T47D (cell line): ENCODE measurements at regions not wholly inside any gene's neighbourhood (a gene's known extent, or its start where the extent isn't known, plus 50 kb on each side); places are given as distances from the start of the nearest gene placed in this dataset.
A peak's percentile ranks its signal among the peaks of the same experiment; 100 is the strongest.
"Not testable (repeated sequence)": the region's sequence is repeated elsewhere in the genome, so short reads cannot be mapped to it uniquely, and the experiment has no call there.

ENCODE experiments used
- DNase-seq, 2 experiments: peaks; one replicate each; pipeline versions ENCODE4 v3.0.0 to v3.0.0-alpha.2; 2011 to 2012; ENCODE audit warnings: low read depth in 1 of 2, low spot score in 1 of 2
- JUND ChIP-seq: IDR thresholded peaks from 2 replicates; pipeline ENCODE4 v1.6.1; 2012; ENCODE audit warnings: low read depth
- in situ Hi-C: cut with HindIII; loops from 2 replicates; pipeline ENCODE4 v1.10.0; 2016; ENCODE audit warnings: low sequenced_read_pairs, low pct_unique_long_range_greater_than_20kb

DNA sequence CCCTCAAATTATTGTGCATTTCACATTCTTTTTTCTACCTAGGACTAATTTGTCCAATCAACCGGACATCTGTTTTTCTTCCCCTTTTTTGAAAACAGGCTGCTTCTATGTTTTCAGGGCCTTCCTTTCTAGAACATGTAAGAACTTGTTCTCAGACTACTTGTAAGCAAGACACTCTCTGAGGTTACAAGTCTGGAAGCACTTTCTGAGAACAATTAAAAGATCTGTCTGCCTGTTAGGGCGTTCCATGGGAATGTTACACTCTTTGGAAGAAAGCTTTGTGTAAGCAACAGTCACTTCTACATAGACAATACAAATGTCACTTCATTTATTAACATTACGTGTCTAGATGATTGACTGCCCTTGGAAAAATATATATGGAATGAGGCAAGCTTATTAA lies 50.9 kb upstream of the HSPB3 start:
- DNase-seq = no peak
- TF ChIP-seq JUND = no peak
- in situ Hi-C loops = no loop called here

DNA sequence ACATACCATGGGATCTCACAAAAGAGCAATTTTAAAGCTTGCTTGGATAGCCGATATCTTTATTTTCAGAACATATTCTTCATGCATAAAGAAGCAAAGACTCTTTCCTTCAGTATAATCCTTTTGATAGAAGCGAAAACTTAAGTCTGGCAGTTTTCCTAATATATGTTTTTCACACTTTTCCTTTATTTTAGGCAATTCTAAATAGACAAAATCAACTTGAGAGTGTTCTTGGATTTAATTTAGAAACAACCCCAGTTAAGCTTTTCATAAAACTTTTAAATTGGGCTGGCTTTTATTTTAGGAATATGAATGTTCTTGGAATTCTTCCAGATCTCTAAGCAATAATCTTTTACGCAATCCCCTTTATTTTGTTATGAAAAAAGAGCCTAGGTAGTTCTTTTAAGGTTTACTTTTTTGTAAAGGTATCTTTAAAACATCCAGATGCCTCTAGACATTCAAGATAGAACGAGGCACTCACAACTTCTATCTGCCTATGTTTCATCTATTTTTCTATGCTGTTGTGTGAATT lies 51.5 kb upstream of the HSPB3 start:
- TF ChIP-seq JUND = no peak
- DNase-seq = no peak
- in situ Hi-C loops = no loop called here

DNA sequence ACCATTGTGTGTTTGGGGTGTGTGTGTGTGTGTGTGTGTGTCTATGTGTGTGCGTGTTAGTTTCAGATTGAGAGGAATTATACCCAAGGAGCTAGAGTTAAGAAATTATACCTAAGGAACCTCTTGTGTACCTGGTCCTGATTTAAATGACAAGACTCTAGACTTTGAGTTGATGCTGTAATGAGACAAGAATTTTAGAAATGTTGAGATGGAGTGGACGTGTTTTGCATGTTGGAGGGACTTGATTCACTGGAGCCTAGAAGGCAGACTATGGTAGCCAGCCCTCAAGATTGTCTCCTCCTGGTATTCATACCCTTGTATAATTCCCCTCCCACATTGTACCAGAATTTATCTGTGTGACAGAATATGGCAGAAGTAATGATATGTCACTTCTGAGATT lies 52.4 kb upstream of the HSPB3 start:
- DNase-seq = no peak
- in situ Hi-C loops = no loop called here
- no peak for TF ChIP-seq JUND

DNA sequence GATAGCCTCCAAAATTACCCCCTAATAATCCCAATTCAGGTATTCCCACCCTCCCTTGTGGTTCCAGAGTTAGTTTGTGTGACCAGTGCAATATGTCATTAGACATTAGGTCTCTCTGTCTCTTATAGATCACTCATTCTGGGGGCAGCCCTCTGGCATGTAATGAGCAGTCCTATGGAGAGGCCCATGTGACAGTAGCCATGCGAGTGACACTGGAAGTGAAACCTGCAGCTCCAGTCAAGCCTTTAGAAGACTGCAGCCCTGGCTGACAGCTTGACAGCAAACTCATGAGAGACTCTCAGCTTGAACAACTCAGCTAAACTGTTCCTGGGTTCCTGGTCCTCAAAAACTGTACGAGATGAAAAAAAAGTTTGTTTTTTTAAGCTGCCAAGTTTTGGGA lies 54.0 kb upstream of the HSPB3 start:
- in situ Hi-C loops = no loop called here
- DNase-seq = no peak
- no peak for TF ChIP-seq JUND

DNA sequence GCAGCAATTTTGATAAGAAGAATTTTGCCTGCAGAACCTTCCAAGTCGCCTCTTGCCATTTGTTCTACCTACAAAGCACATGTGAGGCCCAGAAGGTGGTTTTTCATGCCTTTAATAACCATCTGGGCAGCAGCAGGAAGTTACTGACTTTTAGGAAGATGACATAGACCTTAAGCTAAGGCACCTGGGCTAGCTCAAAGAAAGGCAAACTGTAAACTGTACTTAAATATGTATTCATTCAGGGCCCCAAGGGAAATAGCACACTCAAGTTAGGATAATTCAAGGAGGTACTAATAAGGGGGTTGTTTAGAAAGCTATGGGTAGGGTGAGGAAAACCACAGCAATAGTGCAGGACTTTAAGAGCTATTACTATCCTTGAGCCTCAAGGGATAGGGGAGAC lies 57.3 kb upstream of the HSPB3 start:
- TF ChIP-seq JUND = no peak
- no peak for DNase-seq
- in situ Hi-C loops = no loop called here

DNA sequence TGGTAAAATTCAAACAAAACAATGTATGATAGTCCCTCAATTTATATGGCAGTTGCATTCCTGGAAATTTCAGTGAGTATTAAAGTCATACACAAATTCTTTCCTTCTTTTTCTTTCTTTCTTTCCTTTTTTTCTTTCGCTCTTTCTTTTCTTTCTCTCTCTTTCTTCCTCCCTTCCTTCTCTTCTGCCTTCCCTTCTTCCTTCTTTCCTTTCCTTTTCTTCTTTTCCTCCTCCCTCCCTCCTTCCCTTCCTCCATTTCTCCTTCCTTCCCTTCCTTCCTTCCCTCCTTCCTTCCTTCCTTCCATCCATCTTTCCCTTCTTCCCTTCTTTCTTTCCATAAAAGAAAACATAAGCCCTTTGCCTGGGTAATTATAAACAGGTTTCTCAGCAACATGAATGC lies 58.1 kb upstream of the HSPB3 start:
- in situ Hi-C loops = no loop called here

DNA sequence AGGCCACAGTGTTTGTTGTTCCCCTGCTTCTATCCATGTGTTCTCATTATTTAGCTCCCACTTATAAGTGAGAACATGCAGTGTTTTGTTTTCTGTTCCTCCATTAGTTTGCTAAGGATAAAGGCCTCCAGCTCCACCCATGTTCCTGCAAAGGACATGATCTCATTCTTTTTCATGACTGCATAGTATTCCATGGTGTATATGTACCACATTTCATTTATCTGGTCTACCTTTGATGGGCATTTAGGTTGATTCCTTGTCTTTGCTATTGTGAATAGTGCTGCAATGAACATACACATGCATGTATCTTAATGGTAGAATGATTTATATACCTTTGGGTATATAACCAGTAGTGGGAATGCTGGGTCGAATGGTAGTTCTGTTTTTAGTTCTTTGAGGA lies 62.5 kb upstream of the HSPB3 start:
- DNase-seq, in situ Hi-C loops: not testable (repeated sequence)

More for the DNA sequence above, 58.1 kb upstream of the HSPB3 start:
- no peak for TF ChIP-seq JUND
- no peak for DNase-seq

DNA sequence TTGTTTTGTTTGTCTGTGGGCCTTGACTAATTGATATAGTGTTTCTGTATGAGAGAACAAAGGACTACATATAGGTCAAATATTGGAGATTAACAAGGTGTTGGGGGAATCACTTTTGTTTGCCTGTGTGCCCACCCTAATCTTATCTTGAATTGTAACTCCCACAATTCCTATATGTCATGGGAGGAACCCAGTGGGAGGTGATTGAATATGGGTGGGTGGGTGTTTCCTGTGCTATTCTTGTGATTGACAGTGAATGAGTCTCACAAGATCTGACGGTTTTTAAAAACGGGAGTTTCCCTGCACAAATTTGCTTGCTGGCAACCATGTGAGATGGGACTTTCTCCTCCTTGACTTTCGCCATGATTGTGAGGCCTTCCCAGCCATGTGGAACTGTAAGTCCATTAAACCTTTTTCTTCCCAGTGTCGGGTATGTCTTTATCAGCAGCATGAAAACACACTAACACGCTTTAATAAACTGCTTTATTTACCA lies 64.9 kb upstream of the HSPB3 start:
- in situ Hi-C loops = no loop called here
- DNase-seq = no peak
- TF ChIP-seq JUND = no peak

DNA sequence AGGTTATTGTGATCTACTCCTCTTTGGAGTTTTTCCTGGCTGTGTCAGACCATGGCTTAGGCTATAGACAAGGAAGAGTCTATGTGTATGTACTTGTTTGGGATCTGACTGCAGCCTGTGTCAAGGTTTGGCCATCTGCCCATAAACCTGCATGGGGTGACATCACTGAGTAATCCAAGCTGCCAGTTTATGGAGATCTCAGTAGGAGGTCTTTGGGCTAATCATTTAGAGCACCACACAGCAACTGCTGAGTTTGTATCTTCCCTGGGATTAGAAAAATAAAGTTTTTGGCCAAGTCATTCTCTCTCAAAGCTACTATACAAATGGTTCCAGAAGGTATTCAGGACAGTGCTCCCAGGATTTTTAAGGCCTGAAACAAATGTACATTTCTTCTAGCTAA lies 65.5 kb upstream of the HSPB3 start:
- in situ Hi-C loops = no loop called here
- DNase-seq = peak in 1 of 2 experiments; percentile 58
- TF ChIP-seq JUND = no peak

DNA sequence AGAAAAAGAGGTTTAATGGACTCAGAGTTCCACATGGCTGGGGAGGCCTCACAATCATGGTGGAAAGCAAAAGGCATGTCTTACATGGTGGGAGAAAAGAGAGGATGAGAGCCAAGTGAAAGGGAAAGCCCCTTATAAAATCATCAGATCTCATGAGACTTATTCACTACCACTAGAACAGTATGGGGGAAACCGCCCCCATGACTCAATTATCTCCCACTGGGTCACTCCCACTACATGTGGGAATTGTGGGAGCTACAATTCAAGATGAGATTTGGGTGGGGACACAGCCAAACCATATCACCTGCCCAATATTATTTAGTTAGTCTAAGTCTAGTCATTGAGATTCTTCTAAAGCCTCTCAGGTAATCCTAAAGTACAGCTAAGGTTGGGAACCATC lies 66.1 kb upstream of the HSPB3 start:
- DNase-seq, in situ Hi-C loops: not testable (repeated sequence)

DNA sequence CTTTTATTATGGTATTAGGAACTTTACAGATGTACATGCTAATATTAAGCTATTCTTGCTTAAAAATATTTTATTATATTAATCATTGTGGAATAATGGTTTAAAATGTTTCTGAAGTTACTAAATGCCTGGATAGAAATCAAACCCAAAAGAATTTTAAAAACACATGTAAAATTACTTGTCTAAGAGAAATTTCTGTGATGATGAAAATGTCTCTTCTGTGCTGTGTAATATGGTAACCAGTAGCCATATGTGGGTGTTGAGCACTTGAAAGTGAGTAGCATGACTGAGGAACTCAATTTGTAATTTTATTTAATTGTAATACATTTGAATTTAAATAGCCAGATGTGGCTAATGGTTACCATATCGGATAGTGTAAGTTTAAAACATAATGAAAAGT lies 66.7 kb upstream of the HSPB3 start:
- in situ Hi-C loops = no loop called here
- no peak for DNase-seq
- TF ChIP-seq JUND = no peak

DNA sequence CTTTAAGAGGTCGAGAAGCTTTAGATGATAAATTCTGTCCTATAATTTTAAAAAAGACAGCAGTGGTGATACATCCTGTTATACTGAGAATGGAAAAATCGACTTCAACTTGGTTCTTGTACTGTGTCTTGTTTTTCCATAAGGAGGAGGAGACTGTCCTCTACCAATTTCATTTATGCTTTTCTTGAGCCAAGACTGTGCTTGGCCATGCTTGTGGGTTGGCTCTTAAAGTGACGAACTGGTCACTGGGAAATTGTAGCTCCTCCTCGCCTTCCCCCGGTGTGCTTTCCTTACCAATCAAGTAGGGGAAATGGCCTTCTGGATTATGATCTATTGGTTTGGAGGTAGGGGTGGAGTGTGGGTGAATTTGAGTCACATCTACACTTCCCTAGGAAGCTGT lies 67.1 kb upstream of the HSPB3 start:
- in situ Hi-C loops = no loop called here
- TF ChIP-seq JUND = no peak
- DNase-seq = no peak

DNA sequence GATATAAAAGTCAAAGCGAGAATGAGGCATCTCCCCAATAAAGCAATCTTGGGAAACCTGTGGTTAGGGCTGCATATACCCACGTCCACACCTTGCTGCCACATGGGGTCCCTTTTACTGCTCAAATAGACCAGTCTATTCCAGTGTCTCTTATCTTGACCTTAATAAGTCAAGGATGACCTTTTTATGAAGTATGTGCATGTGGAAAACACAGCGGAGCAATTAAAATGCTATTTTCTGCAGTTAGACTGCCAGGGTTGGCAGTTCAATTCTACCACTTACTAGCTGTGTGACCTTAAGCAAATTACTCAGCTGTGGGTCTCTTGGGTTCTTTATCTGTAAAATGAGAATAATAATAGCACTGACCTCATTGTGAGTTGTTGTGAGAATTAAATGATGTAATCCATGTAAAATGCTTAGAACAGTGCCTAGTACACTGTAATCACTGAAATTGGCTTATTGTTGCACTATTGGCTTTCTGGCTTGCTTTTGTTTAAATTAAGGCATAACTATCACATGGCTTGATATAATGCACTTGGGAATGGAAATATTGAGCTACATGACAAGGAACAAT lies 67.8 kb upstream of the HSPB3 start:
- no peak for DNase-seq
- TF ChIP-seq JUND = no peak
- in situ Hi-C loops = no loop called here

DNA sequence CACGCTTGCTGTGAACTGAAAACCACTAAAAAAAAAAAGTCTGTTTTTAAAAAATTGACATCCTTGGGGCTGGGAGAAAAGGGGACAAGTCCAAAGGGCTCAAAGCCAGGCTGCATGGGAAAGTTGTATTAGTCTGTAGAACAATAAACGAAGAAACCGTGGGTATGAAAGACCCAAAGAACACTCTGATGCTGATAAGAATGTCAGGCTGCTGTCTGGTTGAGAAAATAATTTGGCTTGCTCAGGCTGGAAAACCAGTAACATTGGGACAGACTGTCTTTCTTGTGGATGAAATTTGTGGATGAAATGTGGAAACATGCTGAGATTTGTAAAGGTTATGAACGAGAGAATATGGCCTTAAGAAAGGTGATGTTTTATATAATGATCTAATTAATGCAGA lies 68.5 kb upstream of the HSPB3 start:
- in situ Hi-C loops = no loop called here
- TF ChIP-seq JUND = no peak
- DNase-seq = no peak
